ENCODE measurements at regions not wholly inside any gene's neighbourhood (a gene's known extent, or its start where the extent isn't known, plus 50 kb on each side); places are given as distances from the start of the nearest gene placed in this dataset.

DNA sequence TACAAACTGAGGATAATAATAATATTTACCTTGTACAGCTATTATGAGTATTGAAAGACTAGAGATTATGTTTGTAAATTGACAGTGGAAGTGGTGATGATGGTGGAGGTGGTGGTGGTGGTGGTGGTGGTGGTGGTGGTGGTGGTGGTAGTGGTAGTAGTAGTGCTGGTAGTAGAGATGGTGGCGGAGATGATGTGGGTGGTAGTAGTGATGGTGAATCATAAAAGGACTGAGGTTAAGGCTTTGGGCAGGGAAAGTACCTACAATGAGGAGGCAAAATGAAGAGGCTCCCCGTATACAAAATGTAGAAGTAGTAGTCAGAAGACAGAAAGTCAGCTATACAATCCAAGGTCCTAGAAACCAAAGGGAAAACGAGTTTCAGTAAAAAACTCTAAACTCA, 214.1 kb downstream of the BCOR start:
- TF ChIP-seq, protein P1, sequence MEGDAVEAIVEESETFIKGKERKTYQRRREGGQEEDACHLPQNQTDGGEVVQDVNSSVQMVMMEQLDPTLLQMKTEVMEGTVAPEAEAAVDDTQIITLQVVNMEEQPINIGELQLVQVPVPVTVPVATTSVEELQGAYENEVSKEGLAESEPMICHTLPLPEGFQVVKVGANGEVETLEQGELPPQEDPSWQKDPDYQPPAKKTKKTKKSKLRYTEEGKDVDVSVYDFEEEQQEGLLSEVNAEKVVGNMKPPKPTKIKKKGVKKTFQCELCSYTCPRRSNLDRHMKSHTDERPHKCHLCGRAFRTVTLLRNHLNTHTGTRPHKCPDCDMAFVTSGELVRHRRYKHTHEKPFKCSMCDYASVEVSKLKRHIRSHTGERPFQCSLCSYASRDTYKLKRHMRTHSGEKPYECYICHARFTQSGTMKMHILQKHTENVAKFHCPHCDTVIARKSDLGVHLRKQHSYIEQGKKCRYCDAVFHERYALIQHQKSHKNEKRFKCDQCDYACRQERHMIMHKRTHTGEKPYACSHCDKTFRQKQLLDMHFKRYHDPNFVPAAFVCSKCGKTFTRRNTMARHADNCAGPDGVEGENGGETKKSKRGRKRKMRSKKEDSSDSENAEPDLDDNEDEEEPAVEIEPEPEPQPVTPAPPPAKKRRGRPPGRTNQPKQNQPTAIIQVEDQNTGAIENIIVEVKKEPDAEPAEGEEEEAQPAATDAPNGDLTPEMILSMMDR (IDR thresholded peaks at IDR 0.05; ENCODE audit: low read depth, low read length): no peak
- TF ChIP-seq EZH2phosphoT487 (IDR thresholded peaks at IDR 0.05; ENCODE audit: low read depth): no peak

All from OCI-LY3 (cell line).